HUES64 (cell line): ENCODE measurements at regions not wholly inside any gene's neighbourhood (a gene's known extent, or its start where the extent isn't known, plus 50 kb on each side); places are given as distances from the start of the nearest gene placed in this dataset.
"Not testable (repeated sequence)": the region's sequence is repeated elsewhere in the genome, so short reads cannot be mapped to it uniquely, and the experiment has no call there.

Source experiments
- H3K27ac ChIP-seq: 2 replicates; pipeline ENCODE4 v1.7.0; 2013; ENCODE audit warnings: low read depth, low read length, inconsistent platforms
- H3K27me3 ChIP-seq: 2 replicates; pipeline ENCODE4 v1.6.1; 2013; ENCODE audit warnings: mild to moderate bottlenecking, low read length; ENCODE audit not compliant: insufficient read depth
- H3K36me3 ChIP-seq: 2 replicates; pipeline ENCODE4 v1.6.1; 2013; ENCODE audit warnings: mild to moderate bottlenecking, low read length; ENCODE audit not compliant: insufficient read depth
- H3K4me1 ChIP-seq: 2 replicates; pipeline ENCODE4 v1.6.1; 2013; ENCODE audit warnings: mild to moderate bottlenecking, low read length, moderate library complexity; ENCODE audit not compliant: insufficient read depth
- H3K4me3 ChIP-seq: 2 replicates; pipeline ENCODE4 v1.5.1; 2013; ENCODE audit warnings: mild to moderate bottlenecking, low read length, moderate library complexity
- H3K9ac ChIP-seq: 2 replicates; pipeline ENCODE4 v1.6.1; 2013; ENCODE audit warnings: mild to moderate bottlenecking, low read depth, low read length
- H3K9me3 ChIP-seq: 2 replicates; pipeline ENCODE4 v1.6.1; 2013; ENCODE audit warnings: low read depth, low read length; ENCODE audit not compliant: insufficient read depth
- WGBS: fragments of 150-250, 120-280 bp; methylation state at CpG from one replicate; pipeline ENCODE4 v1.1.7; 2013; ENCODE audit warnings: missing lambda C conversion rate; 5-methylcytosine and 5-hydroxymethylcytosine counted together

DNA sequence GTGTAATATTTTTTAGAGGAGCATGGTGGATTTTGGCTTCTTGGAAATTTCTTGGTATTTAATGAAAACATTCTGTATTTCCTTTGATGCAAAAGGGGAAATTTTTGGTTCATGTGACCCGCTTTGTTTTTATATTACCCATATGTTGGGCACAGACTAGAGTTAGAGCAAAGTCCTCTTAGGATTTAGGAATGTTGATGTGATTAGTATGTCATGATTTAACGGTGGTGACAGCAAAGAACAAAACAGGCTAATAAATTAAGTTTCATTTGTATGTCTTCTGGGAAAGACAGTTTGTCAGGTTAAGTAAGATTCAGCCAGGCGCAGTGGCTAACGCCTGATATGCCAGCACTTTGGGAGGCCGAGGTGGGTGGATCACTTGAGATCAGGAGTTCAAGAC is 304.6 kb downstream of the REEP3 start:
- H3K9me3 ChIP-seq, result peaks cover 4% of the 10 kb centered on the region; the same call in 1 of the 2 replicates
- 95% methylated on average over 5 of the region's 5 CpGs for WGBS
- no peak overlapping the region for H3K4me3 ChIP-seq
- H3K9ac ChIP-seq, result no peak overlapping the region
- H3K36me3 ChIP-seq, result no peaks in the 10 kb centered on the region
- peaks cover 8% of the 10 kb centered on the region; the same call in 1 of the 2 replicates for H3K4me1 ChIP-seq
- no peak overlapping the region for H3K27ac ChIP-seq
- no peaks in the 10 kb centered on the region for H3K27me3 ChIP-seq

DNA sequence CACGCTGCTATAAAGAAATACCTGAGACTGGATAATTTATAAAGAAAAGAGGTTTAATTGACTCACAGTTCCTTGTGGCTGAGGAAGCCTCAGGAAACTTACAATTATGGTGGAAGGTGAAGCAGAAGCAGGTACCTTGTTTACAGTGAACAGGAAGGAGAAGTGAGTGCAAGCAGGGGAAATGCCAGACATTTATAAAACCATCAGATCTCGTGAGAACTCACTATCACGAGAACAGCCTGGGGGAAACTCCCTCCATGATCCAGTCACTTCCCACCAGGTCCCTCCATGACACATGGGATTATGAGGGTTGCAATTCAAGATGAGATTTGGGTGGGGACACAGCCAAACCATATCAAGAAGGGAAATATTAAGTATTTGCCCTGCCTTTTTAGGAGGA is 305.8 kb downstream of the REEP3 start:
- not testable (repeated sequence) for H3K36me3 ChIP-seq, H3K27me3 ChIP-seq, H3K4me3 ChIP-seq, H3K27ac ChIP-seq, H3K4me1 ChIP-seq, H3K9me3 ChIP-seq, H3K9ac ChIP-seq
- WGBS, result 92% methylated on average over 2 of the region's 3 CpGs

DNA sequence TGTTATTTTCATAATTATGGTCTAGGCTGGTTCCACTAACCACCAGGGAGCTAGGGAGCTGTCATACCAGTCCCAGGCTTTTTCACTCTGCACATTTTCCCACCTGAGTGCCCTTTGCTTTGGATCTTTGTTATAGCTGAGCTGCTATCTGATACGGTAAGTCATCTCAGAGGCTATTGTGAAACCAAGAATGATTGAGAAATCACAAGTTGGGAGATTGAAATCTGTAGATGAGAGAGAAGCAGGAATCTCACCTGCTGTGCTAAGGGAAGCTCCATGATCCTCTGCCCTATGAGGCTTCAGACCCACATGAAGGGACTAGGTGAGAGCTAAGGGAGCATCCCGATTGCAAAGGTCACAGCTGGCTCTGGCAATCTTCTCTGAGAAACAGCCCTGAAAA is 307.8 kb downstream of the REEP3 start:
- no peak overlapping the region for H3K4me3 ChIP-seq
- WGBS, result 88% methylated on average over 2 of the region's 2 CpGs
- H3K9me3 ChIP-seq, result no peaks in the 10 kb centered on the region
- no peaks in the 10 kb centered on the region for H3K36me3 ChIP-seq
- no peak overlapping the region for H3K27ac ChIP-seq
- H3K9ac ChIP-seq, result no peak overlapping the region
- H3K27me3 ChIP-seq, result no peaks in the 10 kb centered on the region
- peaks cover 8% of the 10 kb centered on the region; the same call in 1 of the 2 replicates for H3K4me1 ChIP-seq

DNA sequence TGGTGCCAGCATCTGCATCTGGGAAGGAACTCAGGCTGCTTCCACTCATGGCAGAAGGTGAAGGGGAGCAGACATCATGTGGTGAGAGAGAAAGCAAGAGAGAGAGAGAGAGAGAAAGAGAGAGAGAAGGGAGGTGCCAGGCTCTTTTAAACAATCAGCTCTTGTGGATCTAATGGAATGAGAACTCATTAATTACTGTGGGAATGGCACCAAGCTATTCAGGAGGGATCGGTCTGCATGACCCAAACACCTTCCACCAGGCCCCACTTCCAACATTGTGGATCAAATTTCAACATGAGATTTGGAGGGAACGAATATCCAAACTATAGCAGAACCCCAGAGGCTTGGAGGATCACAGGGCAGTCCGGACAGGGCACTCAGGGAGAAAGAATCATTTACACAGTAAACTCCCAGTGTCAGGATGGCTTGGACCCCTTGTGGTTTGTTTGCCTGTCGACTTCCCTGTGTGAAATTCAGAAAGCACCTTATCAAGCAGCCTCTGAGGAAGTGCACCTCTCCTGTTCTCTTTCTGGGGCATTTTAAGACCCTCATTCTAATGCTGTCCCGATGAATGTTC is 308.5 kb downstream of the REEP3 start:
- Histone ChIP-seq H3K4me3 (no peak overlapping the region), H3K9ac (no peak overlapping the region), H3K9me3 (no peaks in the 10 kb centered on the region), H3K36me3 (no peaks in the 10 kb centered on the region), H3K27me3 (no peaks in the 10 kb centered on the region), H3K4me1 (peaks cover 8% of the 10 kb centered on the region; the same call in 1 of the 2 replicates), H3K27ac (no peak overlapping the region)
- WGBS, result 60% methylated on average over 5 of the region's 5 CpGs

DNA sequence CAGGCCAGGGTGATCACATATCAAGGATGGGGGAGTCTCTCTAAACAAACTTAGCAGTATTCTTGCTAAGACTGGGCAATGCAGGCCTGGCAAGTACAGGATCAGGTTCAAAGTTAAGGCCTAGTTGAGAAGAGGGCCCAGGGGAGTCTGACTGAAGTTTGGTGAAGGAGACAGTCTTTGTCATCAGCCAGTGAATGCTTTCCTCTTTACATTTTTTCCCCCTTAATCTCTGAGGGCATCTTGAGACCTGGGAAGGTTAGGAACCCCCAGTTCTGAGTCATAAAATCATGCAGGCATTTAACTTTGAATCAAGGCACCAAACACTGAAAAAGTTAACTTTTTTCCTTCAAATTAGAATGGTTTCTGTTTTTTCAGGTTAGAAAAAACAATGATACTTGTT is 311.5 kb downstream of the REEP3 start:
- Histone ChIP-seq H3K9me3 (no peaks in the 10 kb centered on the region), H3K27me3 (no peaks in the 10 kb centered on the region), H3K27ac (no peak overlapping the region), H3K4me1 (peaks cover 8% of the 10 kb centered on the region; the same call in 1 of the 2 replicates), H3K4me3 (no peak overlapping the region), H3K36me3 (no peaks in the 10 kb centered on the region), H3K9ac (no peak overlapping the region)

DNA sequence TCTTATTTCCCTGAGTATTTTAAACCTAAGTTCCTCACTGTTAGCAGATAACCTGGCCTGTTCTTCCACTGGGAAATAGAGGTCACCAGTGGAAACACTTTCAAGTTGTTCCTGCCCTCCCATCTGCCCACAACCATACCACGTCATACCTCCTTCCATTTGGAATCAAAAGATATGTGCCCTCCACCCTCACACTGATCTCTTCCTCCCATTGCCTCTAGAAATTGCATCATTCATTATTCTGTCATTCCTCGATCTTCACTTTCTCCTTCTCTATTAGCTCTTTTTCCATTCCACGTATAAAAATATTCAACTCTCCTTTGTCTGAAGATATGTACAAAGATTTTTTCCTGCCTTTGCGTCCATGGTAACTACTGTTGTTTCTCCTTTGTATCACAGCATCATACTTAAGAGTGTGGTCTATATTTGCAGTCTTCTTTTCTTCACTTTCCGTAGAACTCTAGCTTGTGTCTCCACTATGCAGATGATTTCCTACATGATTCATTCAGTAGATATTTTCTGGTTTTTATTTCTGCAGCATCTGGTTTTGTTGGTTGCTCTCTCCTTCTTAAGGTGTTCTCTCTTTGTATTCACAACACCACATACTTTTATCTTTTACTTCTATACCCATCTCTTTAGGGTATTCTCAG is 312.3 kb downstream of the REEP3 start:
- H3K27ac ChIP-seq, result no peak overlapping the region
- no peaks in the 10 kb centered on the region for H3K9me3 ChIP-seq
- no peaks in the 10 kb centered on the region for H3K27me3 ChIP-seq
- H3K4me3 ChIP-seq, result no peak overlapping the region
- H3K4me1 ChIP-seq, result peaks cover 8% of the 10 kb centered on the region; the same call in 1 of the 2 replicates
- no peak overlapping the region for H3K9ac ChIP-seq
- WGBS, result 66% methylated on average over 5 of the region's 5 CpGs
- H3K36me3 ChIP-seq, result no peaks in the 10 kb centered on the region

DNA sequence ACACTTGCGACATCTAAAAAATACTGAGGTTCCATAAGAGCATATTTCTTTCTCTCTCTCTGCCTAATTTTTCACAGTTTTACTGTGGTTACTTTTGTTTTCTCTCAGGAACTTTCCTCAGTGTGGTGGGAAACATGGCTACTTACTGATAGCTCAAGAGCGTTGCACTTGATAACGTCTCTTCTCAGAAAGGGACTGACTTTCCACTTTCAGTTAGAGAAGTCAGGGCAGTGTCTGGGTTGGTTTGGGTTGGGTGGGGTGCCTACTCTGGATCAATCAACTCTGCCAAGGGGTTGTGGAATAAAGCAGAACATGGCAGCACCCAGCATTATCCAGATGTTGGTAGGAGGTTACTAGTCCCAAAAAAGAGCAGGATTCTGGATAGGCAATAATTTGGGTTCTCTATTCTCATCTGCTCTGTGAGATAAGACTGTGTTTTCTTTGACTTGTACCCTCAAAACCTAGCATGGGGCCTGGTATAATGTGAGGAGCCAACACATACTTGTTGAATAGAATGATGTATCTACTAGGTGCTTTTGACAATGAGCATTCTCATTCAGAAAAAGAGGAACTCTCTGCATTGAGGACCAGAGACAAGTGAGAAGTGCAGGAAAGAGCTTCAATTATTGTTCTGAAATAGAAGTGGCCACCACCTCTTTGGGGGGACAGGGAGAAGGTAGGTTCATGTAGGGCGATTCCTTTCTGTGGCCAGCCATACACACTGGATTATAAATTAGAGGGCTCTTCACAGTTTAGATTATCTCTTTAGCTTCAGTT is 315.7 kb downstream of the REEP3 start:
- Histone ChIP-seq H3K4me1 (no peaks in the 10 kb centered on the region), H3K36me3 (no peaks in the 10 kb centered on the region), H3K4me3 (no peak overlapping the region), H3K9me3 (no peaks in the 10 kb centered on the region), H3K27ac (no peak overlapping the region), H3K27me3 (no peaks in the 10 kb centered on the region), H3K9ac (no peak overlapping the region)
- over 99% methylated on average over 4 of the region's 4 CpGs for WGBS

DNA sequence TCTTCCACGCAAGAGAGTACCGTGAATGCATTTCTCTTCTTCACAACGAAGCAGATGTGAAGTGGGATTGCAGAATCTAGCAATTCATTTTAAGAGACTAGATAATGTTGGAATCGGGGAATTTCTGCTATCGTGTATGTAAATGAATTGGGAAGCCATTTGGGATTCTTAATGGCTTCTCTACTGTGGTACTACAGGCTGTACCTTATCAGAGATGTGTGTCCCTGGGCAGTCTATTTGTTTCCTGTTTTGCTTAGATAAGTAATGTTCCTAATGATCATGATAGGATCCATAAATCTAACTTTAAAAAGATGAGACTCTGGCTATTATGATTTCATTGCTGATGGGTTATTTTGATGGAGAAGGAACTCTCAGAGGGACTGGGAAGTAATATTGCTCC is 320.6 kb downstream of the REEP3 start:
- 0 out of 2 replicates have a peak, but pooled peaks cover 4% of the 10 kb centered on the region for H3K9me3 ChIP-seq
- no peak overlapping the region for H3K27ac ChIP-seq
- no peaks in the 10 kb centered on the region for H3K27me3 ChIP-seq
- H3K36me3 ChIP-seq, result no peaks in the 10 kb centered on the region
- H3K9ac ChIP-seq, result no peak overlapping the region
- H3K4me1 ChIP-seq, result no peaks in the 10 kb centered on the region
- WGBS, result 95% methylated on average over 5 of the region's 5 CpGs
- H3K4me3 ChIP-seq, result no peak overlapping the region

DNA sequence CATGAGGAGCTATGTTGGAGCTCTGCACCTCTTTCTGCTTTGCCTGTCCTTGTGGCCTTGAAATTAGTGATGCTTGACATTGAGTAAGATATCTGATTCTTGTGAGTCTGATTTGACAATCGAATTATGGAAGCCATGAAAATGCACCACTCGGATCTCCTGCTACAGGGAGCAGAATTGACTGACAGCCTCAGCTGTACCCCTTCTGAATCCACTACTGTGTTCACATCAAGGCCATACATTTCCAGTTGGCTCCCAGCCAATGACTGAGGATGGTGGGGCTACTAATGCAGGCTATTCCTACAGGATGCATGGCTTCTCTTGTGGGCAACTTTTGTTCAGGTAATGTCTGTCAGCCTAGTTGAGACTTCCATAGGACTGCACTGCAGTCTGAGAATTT is 321.9 kb downstream of the REEP3 start:
- Histone ChIP-seq H3K9me3 (peaks cover 14% of the 10 kb centered on the region), H3K27me3 (no peaks in the 10 kb centered on the region), H3K9ac (no peak overlapping the region), H3K4me3 (no peak overlapping the region), H3K27ac (no peak overlapping the region), H3K36me3 (no peaks in the 10 kb centered on the region), H3K4me1 (no peaks in the 10 kb centered on the region)
- 92% methylated on average over 2 of the region's 2 CpGs for WGBS

DNA sequence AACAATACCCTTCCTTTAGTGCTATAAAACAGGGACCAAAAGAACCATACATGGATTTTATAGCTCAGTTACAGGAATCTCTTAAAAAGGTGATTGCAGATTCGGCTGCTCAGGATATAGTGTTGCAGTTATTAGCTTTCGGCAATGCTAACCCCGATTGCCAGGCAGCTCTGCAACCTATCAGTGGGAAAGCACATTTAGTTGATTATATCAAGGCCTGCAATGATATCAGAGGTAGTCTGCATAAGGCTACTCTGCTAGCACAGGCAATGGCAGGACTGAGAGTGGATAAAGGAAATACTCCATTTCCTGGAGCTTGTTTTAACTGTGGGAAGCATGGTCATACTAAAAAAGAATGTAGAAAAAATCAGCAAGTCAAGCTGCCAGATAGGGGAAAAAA is 327.7 kb downstream of the REEP3 start:
- H3K9ac ChIP-seq, H3K27ac ChIP-seq, H3K36me3 ChIP-seq, H3K4me3 ChIP-seq, H3K27me3 ChIP-seq, H3K4me1 ChIP-seq: not testable (repeated sequence)
- WGBS, result 62% methylated on average over 3 of the region's 3 CpGs
- peaks cover 15% of the 10 kb centered on the region for H3K9me3 ChIP-seq

DNA sequence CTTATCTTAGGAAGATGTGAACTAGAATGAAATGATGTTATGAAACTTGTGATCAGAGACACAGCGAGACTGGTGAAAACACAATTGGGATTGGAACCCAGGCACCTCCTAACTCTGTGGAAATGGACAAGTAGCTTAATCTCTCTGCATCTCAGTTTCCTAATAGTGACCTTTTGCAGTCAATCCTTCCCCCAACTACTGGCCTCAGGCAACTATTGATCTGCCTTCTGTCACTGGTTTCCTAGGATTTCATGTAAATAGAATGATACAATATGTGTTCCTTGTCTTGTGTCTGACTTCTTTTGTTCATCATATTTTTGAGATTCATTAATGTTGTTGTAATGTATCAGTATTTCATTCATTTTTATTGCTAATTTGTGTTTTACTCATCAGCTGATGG is 341.7 kb downstream of the REEP3 start:
- Histone ChIP-seq H3K36me3 (no peaks in the 10 kb centered on the region), H3K4me3 (no peak overlapping the region), H3K4me1 (0 out of 2 replicates have a peak, but pooled peaks cover 9% of the 10 kb centered on the region), H3K27ac (no peak overlapping the region), H3K9me3 (0 out of 2 replicates have a peak, but pooled peaks cover 4% of the 10 kb centered on the region), H3K27me3 (no peaks in the 10 kb centered on the region), H3K9ac (no peak overlapping the region)
- 96% methylated on average over 1 of the region's 1 CpG for WGBS
